Kidney glomerular epithelial cell (primary cell): ENCODE measurements at regions not wholly inside any gene's neighbourhood (a gene's known extent, or its start where the extent isn't known, plus 50 kb on each side); places are given as distances from the start of the nearest gene placed in this dataset.

Source experiments
- DNase-seq: peaks from one replicate; lab custom pipeline; 2025; lab: John Stamatoyannopoulos, UW

GRCh38 chr14:87879389-87879788 is 113.6 kb downstream of the GALC start:
- DNase-seq, result no peak

- DNase-seq, result no peak
These were observed 114.0 kb downstream of the GALC start for GRCh38 chr14:87878959-87879358.

- no peak for DNase-seq
These were observed 115.1 kb downstream of the GALC start for GRCh38 chr14:87877877-87878276.

- no peak for DNase-seq
These were observed 118.3 kb downstream of the GALC start for GRCh38 chr14:87874676-87875075.

- no peak for DNase-seq
These were observed 119.2 kb downstream of the GALC start for GRCh38 chr14:87873741-87874140.

- peak; percentile 88 for DNase-seq
These were observed 123.1 kb downstream of the GALC start for GRCh38 chr14:87869619-87870583.

GRCh38 chr14:87868920-87869319 is 124.1 kb downstream of the GALC start:
- peak; percentile 39 for DNase-seq

GRCh38 chr14:87866116-87866515 is 126.9 kb downstream of the GALC start:
- DNase-seq, result peak; percentile 62

- DNase-seq, result no peak
These were observed 128.4 kb downstream of the GALC start for GRCh38 chr14:87864356-87865270.

GRCh38 chr14:87863047-87863446 is 129.9 kb downstream of the GALC start:
- DNase-seq, result no peak

- no peak for DNase-seq
These were observed 140.9 kb downstream of the GALC start for GRCh38 chr14:87852107-87852506.

- no peak for DNase-seq
These were observed 141.8 kb downstream of the GALC start for GRCh38 chr14:87851190-87851589.

GRCh38 chr14:87847216-87847755 is 145.7 kb downstream of the GALC start:
- DNase-seq, result no peak

GRCh38 chr14:87840906-87841305 is 152.1 kb downstream of the GALC start:
- no peak for DNase-seq

- DNase-seq, result no peak
These were observed 154.1 kb downstream of the GALC start for GRCh38 chr14:87838931-87839330.

- DNase-seq, result no peak
These were observed 155.7 kb downstream of the GALC start for GRCh38 chr14:87837296-87837695.

GRCh38 chr14:87834594-87834993 is 158.4 kb downstream of the GALC start:
- no peak for DNase-seq

- DNase-seq, result no peak
These were observed 160.0 kb downstream of the GALC start for GRCh38 chr14:87833026-87833425.

GRCh38 chr14:87830443-87831096 is 162.4 kb downstream of the GALC start:
- no peak for DNase-seq

- no peak for DNase-seq
These were observed 163.4 kb downstream of the GALC start for GRCh38 chr14:87829543-87829942.

- no peak for DNase-seq
These were observed 168.7 kb downstream of the GALC start for GRCh38 chr14:87824266-87824665.

- no peak for DNase-seq
These were observed 176.6 kb downstream of the GALC start for GRCh38 chr14:87816416-87816815.
